ENCODE measurements at regions not wholly inside any gene's neighbourhood (a gene's known extent, or its start where the extent isn't known, plus 50 kb on each side); places are given as distances from the start of the nearest gene placed in this dataset.

GRCh38 chr3:63064209-63064755, 189.1 kb upstream of the CADPS start:
- Histone ChIP-seq H3K79me2 (ENCODE audit: insufficient read depth, low read length) (no peaks in the 10 kb centered on the region), H3K27me3 (ENCODE audit: control insufficient read depth in 1 of 2, insufficient read depth in 2 of 2, low read length in 2 of 2) (no peaks in the 10 kb centered on the region), H3K9ac (ENCODE audit: insufficient read depth, low read depth, low read length) (no peak overlapping the region), H3K9me3 (ENCODE audit: low read length) (no peaks in the 10 kb centered on the region), H3K36me3 (replicated peaks in 1 of 2; ENCODE audit: control insufficient read depth in 1 of 2, insufficient read depth in 2 of 2, low read length in 2 of 2) (no peaks in the 10 kb centered on the region), H3K27ac (ENCODE audit: extremely low read length, insufficient read depth, low read length) (no peak overlapping the region), H3K4me1 (ENCODE audit: insufficient read depth, low read length) (no peaks in the 10 kb centered on the region), H3K4me2 (ENCODE audit: low read depth, low read length) (no peak overlapping the region), H4K20me1 (ENCODE audit: insufficient read depth, low read length) (no peaks in the 10 kb centered on the region), H3K4me3 (replicated peaks in 1 of 3; ENCODE audit: insufficient read depth in 1 of 3, low read depth in 2 of 3, low read length in 3 of 3) (no peak overlapping the region), H2AFZ (ENCODE audit: low read length) (no peak overlapping the region)
- ChIA-PET POLR2A (no interaction called here), CTCF (ENCODE audit: low intra/inter-chr PET ratio, low total read pairs) (no interaction called here)
- WGBS (ENCODE audit: low lambda C conversion rate) = 6% methylated on average over 1 of the region's 1 CpG
- TF ChIP-seq ZNF17 (CRISPR knock-in tag; IDR thresholded peaks at IDR 0.05) = no peak
- no peak for TF ChIP-seq BRF2 (CRISPR knock-in tag; IDR thresholded peaks at IDR 0.05)
- no peak for TF ChIP-seq ZFX (CRISPR knock-in tag; IDR thresholded peaks at IDR 0.05; ENCODE audit: low read depth)
- TF ChIP-seq SMARCC2 (IDR thresholded peaks at IDR 0.05) = no peak
- TF ChIP-seq ZNF558 (CRISPR knock-in tag; IDR thresholded peaks at IDR 0.05; ENCODE audit: borderline replicate concordance) = no peak
- no peak for TF ChIP-seq ZNF234 (CRISPR knock-in tag; conservative IDR thresholded peaks at IDR 0.05)
- TF ChIP-seq, protein P1, sequence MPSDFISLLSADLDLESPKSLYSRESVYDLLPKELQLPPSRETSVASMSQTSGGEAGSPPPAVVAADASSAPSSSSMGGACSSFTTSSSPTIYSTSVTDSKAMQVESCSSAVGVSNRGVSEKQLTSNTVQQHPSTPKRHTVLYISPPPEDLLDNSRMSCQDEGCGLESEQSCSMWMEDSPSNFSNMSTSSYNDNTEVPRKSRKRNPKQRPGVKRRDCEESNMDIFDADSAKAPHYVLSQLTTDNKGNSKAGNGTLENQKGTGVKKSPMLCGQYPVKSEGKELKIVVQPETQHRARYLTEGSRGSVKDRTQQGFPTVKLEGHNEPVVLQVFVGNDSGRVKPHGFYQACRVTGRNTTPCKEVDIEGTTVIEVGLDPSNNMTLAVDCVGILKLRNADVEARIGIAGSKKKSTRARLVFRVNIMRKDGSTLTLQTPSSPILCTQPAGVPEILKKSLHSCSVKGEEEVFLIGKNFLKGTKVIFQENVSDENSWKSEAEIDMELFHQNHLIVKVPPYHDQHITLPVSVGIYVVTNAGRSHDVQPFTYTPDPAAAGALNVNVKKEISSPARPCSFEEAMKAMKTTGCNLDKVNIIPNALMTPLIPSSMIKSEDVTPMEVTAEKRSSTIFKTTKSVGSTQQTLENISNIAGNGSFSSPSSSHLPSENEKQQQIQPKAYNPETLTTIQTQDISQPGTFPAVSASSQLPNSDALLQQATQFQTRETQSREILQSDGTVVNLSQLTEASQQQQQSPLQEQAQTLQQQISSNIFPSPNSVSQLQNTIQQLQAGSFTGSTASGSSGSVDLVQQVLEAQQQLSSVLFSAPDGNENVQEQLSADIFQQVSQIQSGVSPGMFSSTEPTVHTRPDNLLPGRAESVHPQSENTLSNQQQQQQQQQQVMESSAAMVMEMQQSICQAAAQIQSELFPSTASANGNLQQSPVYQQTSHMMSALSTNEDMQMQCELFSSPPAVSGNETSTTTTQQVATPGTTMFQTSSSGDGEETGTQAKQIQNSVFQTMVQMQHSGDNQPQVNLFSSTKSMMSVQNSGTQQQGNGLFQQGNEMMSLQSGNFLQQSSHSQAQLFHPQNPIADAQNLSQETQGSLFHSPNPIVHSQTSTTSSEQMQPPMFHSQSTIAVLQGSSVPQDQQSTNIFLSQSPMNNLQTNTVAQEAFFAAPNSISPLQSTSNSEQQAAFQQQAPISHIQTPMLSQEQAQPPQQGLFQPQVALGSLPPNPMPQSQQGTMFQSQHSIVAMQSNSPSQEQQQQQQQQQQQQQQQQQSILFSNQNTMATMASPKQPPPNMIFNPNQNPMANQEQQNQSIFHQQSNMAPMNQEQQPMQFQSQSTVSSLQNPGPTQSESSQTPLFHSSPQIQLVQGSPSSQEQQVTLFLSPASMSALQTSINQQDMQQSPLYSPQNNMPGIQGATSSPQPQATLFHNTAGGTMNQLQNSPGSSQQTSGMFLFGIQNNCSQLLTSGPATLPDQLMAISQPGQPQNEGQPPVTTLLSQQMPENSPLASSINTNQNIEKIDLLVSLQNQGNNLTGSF (CRISPR knock-in tag; IDR thresholded peaks at IDR 0.05) = no peak
- no peak for TF ChIP-seq NFIB (CRISPR knock-in tag; IDR thresholded peaks at IDR 0.05; ENCODE audit: borderline replicate concordance)
- TF ChIP-seq RBFOX2 (IDR thresholded peaks at IDR 0.05; ENCODE audit: low read depth, low read length) = no peak
- no peak for TF ChIP-seq CENPX (CRISPR knock-in tag; IDR thresholded peaks at IDR 0.05)
- no peak for TF ChIP-seq TBX2 (CRISPR knock-in tag; IDR thresholded peaks at IDR 0.05; ENCODE audit: borderline replicate concordance)
- no peak for TF ChIP-seq ZBTB38 (CRISPR knock-in tag; IDR thresholded peaks at IDR 0.05)
- TF ChIP-seq SATB2 (CRISPR knock-in tag; IDR thresholded peaks at IDR 0.05) = no peak
- TF ChIP-seq HNRNPLL (IDR thresholded peaks at IDR 0.05; ENCODE audit: low read depth, low read length, poor library complexity, severe bottlenecking) = no peak
- intact Hi-C loops (cut with micrococcal nuclease; ENCODE audit: unreplicated experiment) (no loop called here), in situ Hi-C loops (cut with HindIII; ENCODE audit: extremely low pct_ligation_motif_present, low pct_unique_long_range_greater_than_20kb) (no loop called here)
- ATAC-seq (no peak), DNase-seq (ENCODE audit: low spot score) (no peak), FAIRE-seq (no peak)
- no TSS peak for BruUV-seq (replicated peaks)
